NCI-H146 (cell line): ENCODE measurements at regions not wholly inside any gene's neighbourhood (a gene's known extent, or its start where the extent isn't known, plus 50 kb on each side); places are given as distances from the start of the nearest gene placed in this dataset.

Experiments used
- DNase-seq: peaks from one replicate; lab custom pipeline; 2025; lab: John Stamatoyannopoulos, UW

DNA sequence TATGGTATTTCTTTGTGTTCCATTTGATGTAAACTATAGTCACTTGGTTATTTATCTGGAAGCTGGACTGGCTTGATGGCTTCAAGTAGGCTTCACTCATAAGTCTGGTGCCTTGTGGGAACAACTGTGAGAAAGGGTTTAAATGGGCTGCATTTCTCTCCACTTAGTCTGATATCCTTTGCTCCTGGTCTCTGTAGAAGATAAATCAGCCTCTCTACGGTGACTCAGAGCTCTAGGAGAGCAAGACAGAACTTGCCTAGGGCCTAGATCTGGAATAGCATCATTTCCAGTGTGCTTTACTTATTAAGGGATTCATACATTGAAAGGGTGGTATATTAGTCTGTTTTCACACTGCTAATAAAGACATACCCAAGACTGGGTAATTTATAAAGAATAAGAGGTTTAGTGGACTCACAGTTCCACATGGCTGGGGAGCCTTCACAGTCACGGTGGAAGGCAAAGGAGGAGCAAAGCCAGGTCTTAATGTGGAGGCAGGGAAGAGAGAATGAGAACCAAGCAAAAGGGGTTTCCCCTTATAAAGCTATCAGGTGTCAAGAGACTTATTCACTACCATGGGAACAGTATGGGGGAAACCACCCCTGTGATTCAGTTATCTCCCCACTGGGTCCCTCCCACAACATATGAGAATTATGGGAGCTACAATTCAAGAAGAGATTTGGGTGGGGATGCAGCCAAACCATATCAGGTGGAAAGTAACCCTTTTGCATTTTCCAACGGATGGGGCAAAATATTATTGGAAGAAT, 1746.4 kb upstream of the PCDH7 start:
- no peak for DNase-seq

GRCh38 chr4:28976369-28976768, 1743.8 kb upstream of the PCDH7 start:
- no peak for DNase-seq

- DNase-seq: peak; percentile 5
Observed at GRCh38 chr4:29002151-29002550, 1718.0 kb upstream of the PCDH7 start.

DNA sequence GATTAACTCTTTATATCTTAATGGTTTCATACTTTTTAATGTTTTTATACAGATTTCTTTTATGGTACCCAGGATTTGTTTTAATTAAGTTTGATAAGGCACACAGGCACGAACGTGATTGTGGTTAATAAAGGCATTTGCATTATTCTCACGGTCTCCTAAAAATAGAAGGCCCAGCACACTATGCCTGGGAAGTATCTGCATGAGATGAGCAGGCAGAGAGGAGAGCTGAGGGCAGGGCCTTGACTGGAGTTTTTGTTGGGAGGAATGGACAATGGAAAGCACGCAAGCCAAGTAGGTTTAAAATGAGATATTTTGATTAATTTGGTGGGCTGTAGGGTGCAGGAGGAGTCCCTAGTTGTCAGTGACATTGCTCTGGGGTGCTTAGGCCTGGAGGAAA, 1714.3 kb upstream of the PCDH7 start:
- no peak for DNase-seq

- DNase-seq: no peak
Observed at GRCh38 chr4:29009908-29010307, 1710.3 kb upstream of the PCDH7 start.

GRCh38 chr4:29013341-29013740, 1706.8 kb upstream of the PCDH7 start:
- DNase-seq: no peak

GRCh38 chr4:29014555-29014954, 1705.6 kb upstream of the PCDH7 start:
- DNase-seq: no peak

DNA sequence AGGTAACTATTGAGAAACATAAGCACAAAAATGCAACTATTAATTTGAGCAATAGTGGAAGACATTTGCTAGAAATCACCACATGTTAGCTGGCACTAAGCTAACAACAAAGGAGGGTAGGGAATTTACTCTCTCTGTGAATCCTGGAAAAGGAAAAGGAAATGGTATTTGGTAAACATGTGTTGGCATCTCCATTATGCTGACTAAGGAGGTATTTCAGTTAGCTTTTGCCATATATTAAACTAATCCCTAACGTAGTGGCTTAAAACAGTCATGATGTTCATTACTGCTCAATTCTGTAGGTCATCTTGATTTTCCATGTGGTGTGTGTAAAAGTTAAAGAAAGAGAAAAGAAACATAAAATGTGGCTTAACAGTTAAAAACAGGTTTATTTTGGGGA, 1686.5 kb upstream of the PCDH7 start:
- DNase-seq: no peak

DNA sequence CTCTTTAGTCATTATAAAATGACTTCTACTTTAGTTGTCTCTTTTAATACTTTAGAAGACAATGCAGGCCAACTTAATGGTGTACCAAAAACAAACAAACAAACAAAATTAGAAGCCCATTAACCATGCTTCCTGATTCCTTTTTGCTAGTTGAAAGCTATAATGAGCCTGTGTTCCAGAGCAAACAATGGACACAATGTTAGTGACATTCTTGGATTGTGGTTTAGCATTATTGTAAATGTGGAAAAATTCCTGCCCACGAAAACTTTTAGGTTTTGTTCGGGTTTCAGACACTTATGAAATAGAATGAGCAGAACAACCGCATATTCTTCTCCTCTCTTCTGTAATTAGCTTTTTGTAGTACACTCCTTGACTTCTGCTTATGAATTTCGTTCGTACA, 1682.7 kb upstream of the PCDH7 start:
- DNase-seq: no peak

GRCh38 chr4:29043411-29043810, 1676.8 kb upstream of the PCDH7 start:
- no peak for DNase-seq

DNA sequence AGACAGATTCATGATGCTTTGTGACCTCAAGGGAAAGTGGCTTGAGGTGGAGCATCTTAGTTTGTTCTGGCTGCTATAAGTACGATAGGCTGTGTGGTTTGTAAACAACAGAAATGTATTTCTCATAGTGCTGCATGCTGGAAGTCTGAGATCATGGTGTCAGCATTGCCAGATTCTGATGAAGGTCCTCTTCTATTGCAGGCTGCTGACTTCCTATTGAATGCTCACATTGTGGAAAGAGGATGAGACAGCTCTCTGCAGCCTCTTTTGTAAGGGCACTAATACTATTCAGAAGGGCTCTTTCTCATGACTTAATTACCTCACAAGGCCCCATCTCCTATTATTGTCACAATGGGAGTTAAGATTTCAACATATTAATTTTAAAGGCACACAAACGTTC, 1674.0 kb upstream of the PCDH7 start:
- no peak for DNase-seq

DNA sequence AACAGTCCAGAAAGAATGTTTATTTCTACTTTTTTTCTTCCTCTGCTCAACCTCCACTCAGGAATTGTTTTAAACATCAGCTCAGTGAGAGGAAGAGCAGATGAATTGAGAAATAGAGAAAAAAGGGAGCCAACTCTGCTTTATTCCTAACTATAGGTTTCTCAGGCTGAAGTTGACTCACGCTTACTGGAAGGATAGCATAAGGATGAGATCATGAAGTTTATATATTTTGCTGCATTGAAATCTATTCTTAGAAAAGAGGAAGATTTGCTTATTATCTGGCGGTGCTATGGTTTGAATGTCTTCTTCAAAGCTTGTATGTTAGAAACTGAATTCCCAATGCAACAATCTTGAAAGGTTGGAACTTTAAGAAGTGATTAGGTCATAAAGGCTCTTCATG, 1673.4 kb upstream of the PCDH7 start:
- no peak for DNase-seq

GRCh38 chr4:29047341-29048041, 1672.7 kb upstream of the PCDH7 start:
- DNase-seq: no peak

DNA sequence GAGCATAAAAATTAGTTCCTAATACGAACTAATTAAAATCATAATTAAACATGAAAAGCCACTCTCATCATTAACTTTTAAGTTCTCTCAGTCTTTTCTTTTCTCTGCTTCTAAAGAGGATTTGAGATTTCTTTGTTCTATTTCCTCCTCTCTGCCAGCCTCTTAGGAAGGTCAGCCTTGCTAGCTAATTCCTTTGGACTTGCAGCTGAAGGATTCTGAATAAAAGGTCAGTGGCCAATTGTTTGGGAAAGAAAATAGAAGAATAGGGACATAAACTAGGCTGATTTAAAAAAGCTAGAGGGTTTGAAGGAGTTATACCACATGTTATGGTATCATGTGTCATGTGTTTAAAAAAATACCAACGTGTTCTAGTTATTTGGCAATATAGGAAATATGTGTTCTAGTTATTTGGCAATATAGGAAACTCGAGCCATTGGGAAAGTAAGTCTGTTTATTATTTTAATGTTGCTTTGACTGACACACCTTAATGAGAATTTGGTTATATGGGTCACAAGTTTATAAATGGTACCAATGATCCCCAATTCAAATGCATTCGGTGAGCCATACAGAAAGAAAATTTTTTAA, 1668.7 kb upstream of the PCDH7 start:
- DNase-seq: no peak

DNA sequence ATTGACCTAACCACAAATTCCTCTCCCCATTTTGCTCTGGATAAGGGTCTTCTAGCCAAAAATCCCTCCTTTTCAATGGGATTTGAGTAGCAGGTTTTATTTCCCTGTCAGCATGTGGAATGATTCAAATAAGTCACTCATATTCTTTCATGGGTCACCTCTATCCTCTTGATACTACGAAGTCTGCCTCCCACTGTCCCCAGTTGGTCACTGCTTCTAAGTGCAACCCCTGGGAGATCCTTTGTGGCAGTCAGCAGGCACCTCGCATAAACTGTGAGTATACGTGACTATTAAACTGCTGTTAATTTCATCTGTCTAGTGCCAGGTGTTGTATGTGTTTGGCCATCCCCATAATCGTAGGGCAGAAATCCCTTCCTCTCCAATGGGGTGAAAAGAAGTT, 1667.9 kb upstream of the PCDH7 start:
- DNase-seq: no peak

- no peak for DNase-seq
Observed at GRCh38 chr4:29058531-29058930, 1661.6 kb upstream of the PCDH7 start.

DNA sequence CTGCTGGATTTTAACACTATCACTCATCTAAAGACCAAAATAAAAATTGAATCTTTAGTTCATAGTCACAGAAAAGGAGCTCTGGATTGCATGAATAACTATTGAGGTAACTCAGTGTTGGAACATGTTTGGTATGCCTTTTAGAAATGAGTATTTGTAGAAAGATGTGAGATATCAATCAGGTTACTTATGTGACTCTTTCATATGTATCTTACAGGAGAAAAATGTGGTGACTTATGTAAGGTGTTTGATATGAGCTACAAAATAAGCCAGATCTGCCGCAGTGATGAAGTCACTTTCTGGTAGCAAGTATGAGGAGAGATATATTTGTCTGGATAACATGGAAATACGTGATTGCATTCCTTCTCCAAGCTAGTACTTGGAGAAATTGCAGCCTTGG, 1653.3 kb upstream of the PCDH7 start:
- DNase-seq: no peak

DNA sequence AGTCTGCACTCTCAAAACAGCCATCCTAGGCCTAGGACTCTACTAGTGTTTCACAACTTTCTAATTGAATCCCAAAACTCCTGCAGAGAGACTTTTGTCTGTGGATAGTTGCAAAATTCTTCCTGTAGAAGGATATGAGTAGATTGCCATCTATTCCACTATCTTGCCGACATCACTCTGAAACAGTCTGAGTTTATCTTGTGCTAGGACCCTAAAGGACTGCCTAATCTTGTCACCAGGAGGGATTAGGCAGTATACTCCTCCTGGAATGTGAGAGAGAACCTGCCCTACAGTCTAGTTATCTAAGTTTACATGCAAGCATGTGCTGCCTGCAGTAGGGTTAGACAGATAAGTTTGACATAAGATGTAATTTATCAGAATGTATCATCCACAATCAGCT, 1646.6 kb upstream of the PCDH7 start:
- no peak for DNase-seq

GRCh38 chr4:29075366-29075765, 1644.8 kb upstream of the PCDH7 start:
- no peak for DNase-seq

- DNase-seq: no peak
Observed at GRCh38 chr4:29079260-29079659, 1640.9 kb upstream of the PCDH7 start.

GRCh38 chr4:29081234-29081955, 1638.8 kb upstream of the PCDH7 start:
- DNase-seq: no peak

- no peak for DNase-seq
Observed at GRCh38 chr4:29082684-29083083, 1637.5 kb upstream of the PCDH7 start.

DNA sequence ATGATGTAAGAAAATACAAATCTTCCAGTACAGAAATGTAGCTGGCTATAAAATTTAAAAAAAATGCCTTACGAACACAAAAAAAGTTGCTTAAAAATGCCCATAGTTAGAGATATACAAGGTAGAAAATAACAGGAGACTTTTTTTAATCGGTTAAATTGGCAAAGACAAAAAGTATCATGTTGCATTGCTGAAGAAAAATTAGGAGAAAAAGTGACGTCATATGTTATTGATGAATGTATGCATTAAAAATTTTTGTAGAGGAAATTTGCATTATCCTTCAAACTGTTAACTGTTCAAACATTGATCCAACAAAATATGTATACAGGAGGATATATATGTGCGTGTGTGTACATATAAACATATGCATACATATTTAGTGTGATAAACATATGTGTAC, 1634.4 kb upstream of the PCDH7 start:
- no peak for DNase-seq
